ENCODE measurements at regions not wholly inside any gene's neighbourhood (a gene's known extent, or its start where the extent isn't known, plus 50 kb on each side); places are given as distances from the start of the nearest gene placed in this dataset.

- no peak for TF ChIP-seq CTCF (IDR thresholded peaks at IDR 0.05)
- TF ChIP-seq POLR2A (IDR thresholded peaks at IDR 0.05) = no peak
These were observed 65.8 kb upstream of the CELF4 start for GRCh38 chr18:37631422-37631821.
